HG03097 (cell line): ENCODE measurements at regions not wholly inside any gene's neighbourhood (a gene's known extent, or its start where the extent isn't known, plus 50 kb on each side); places are given as distances from the start of the nearest gene placed in this dataset.
A peak's percentile ranks its signal among the peaks of the same experiment; 100 is the strongest.
"Not testable (repeated sequence)": the region's sequence is repeated elsewhere in the genome, so short reads cannot be mapped to it uniquely, and the experiment has no call there.

ENCODE experiments used
- ATAC-seq: cut with Tn5 transposase; IDR thresholded peaks from one replicate; pipeline ENCODE4 v1.9.1; 2021; ENCODE audit not compliant: unreplicated experiment, low FRiP score

- ATAC-seq = no peak
Measured at GRCh38 chr5:89216606-89217005, 333.6 kb upstream of the MEF2C start.

GRCh38 chr5:89213573-89213972 is 330.6 kb upstream of the MEF2C start:
- ATAC-seq = no peak

GRCh38 chr5:89211836-89212235 is 328.9 kb upstream of the MEF2C start:
- no peak for ATAC-seq

GRCh38 chr5:89208811-89209210 is 325.8 kb upstream of the MEF2C start:
- no peak for ATAC-seq

GRCh38 chr5:89208392-89208791 is 325.4 kb upstream of the MEF2C start:
- no peak for ATAC-seq

- ATAC-seq = no peak
Measured at GRCh38 chr5:89204756-89205155, 321.8 kb upstream of the MEF2C start.

- no peak for ATAC-seq
Measured at GRCh38 chr5:89203611-89204010, 320.6 kb upstream of the MEF2C start.

GRCh38 chr5:89200899-89201298 is 317.9 kb upstream of the MEF2C start:
- ATAC-seq = no peak

GRCh38 chr5:89199306-89199705 is 316.3 kb upstream of the MEF2C start:
- no peak for ATAC-seq

GRCh38 chr5:89191374-89191773 is 308.4 kb upstream of the MEF2C start:
- ATAC-seq = no peak

- ATAC-seq = no peak
Measured at GRCh38 chr5:89190515-89191265, 307.7 kb upstream of the MEF2C start.

GRCh38 chr5:89187883-89188465 is 305.0 kb upstream of the MEF2C start:
- no peak for ATAC-seq

GRCh38 chr5:89187268-89187667 is 304.3 kb upstream of the MEF2C start:
- ATAC-seq = no peak

GRCh38 chr5:89181546-89181945 is 298.6 kb upstream of the MEF2C start:
- no peak for ATAC-seq

GRCh38 chr5:89179731-89180130 is 296.7 kb upstream of the MEF2C start:
- no peak for ATAC-seq

- ATAC-seq = no peak
Measured at GRCh38 chr5:89178541-89178940, 295.6 kb upstream of the MEF2C start.

- ATAC-seq = no peak
Measured at GRCh38 chr5:89173528-89173927, 290.5 kb upstream of the MEF2C start.

GRCh38 chr5:89168766-89169165 is 285.8 kb upstream of the MEF2C start:
- peak; percentile 69 for ATAC-seq

- not testable (repeated sequence) for ATAC-seq
Measured at GRCh38 chr5:89164703-89165102, 281.7 kb upstream of the MEF2C start.

- no peak for ATAC-seq
Measured at GRCh38 chr5:89156226-89156625, 273.2 kb upstream of the MEF2C start.

- ATAC-seq = no peak
Measured at GRCh38 chr5:89147031-89147430, 264.0 kb upstream of the MEF2C start.

GRCh38 chr5:89137148-89137547 is 254.2 kb upstream of the MEF2C start:
- ATAC-seq = no peak
